Osteocyte (in vitro differentiated cells): ENCODE measurements at regions not wholly inside any gene's neighbourhood (a gene's known extent, or its start where the extent isn't known, plus 50 kb on each side); places are given as distances from the start of the nearest gene placed in this dataset.

ENCODE experiments used
- DNase-seq: peaks from one replicate; pipeline ENCODE4 v3.0.0; 2021; ENCODE audit warnings: mixed read lengths; ENCODE audit not compliant: unreplicated experiment; ENCODE audit errors: extremely low spot score
- H3K27ac Mint-ChIP-seq: one replicate; pipeline ENCODE4 v1.8.0; 2021; ENCODE audit warnings: mild to moderate bottlenecking, mixed read lengths; ENCODE audit not compliant: unreplicated experiment
- H3K27me3 Mint-ChIP-seq: one replicate; pipeline ENCODE4 v1.8.0; 2021; ENCODE audit warnings: mixed read lengths; ENCODE audit not compliant: unreplicated experiment
- H3K36me3 Mint-ChIP-seq: one replicate; pipeline ENCODE4 v1.8.0; 2021; ENCODE audit warnings: mixed read lengths; ENCODE audit not compliant: unreplicated experiment
- H3K4me1 Mint-ChIP-seq: one replicate; pipeline ENCODE4 v1.8.0; 2021; ENCODE audit warnings: mixed read lengths; ENCODE audit not compliant: unreplicated experiment
- H3K4me3 Mint-ChIP-seq: one replicate; pipeline ENCODE4 v1.8.0; 2021; ENCODE audit warnings: mild to moderate bottlenecking, moderate library complexity, mixed read lengths; ENCODE audit not compliant: unreplicated experiment
- H3K9me3 Mint-ChIP-seq: one replicate; pipeline ENCODE4 v1.8.0; 2021; ENCODE audit warnings: mixed read lengths; ENCODE audit not compliant: unreplicated experiment
- CTCF ChIP-seq: fragments of 200-600 bp; sonication (generic); IDR thresholded peaks from 2 replicates; pipeline ENCODE4 v1.5.0; 2021; ENCODE audit warnings: antibody characterized with exemption, mild to moderate bottlenecking, moderate library complexity

DNA sequence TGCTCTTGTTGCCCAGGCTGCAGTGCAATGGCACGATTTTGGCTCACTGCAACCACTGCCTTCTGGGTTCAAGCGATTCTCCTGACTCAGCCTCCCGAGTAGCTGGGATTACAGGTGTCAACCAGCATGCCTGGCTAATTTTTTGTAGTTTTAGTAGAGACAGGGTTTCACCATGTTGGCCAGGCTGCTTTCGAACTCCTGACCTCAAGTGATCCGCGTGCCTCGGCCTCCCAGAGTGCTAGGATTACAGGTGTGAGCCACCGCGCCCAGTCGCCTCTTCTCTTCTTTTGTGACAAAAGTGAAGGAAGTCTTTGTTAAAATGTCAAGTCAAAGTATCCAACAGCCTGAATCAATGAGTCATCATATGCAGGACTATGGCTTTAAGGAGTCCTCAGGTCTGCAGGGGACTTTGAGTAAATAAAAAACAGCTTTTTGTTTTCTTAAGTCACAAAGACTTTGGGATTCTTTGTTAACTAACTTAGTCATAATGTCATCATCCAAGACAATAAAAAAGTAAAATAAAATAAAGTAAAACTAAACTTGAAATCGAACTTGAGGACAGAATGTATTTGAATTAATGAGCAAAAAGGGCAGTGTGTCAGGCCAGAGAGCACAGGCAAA, 1153.2 kb downstream of the SUCLG1 start:
- H3K4me3 Mint-ChIP-seq, result no peak overlapping the region
- H3K27ac Mint-ChIP-seq, result no peak overlapping the region

GRCh38 chr2:83291083-83291482, 1168.0 kb downstream of the SUCLG1 start:
- no peak overlapping the region for H3K27ac Mint-ChIP-seq
- no peak for TF ChIP-seq CTCF
- no peaks in the 10 kb centered on the region for H3K9me3 Mint-ChIP-seq
- no peaks in the 10 kb centered on the region for H3K4me1 Mint-ChIP-seq
- H3K36me3 Mint-ChIP-seq, result no peaks in the 10 kb centered on the region
- DNase-seq, result no peak
- H3K4me3 Mint-ChIP-seq, result no peak overlapping the region
- H3K27me3 Mint-ChIP-seq, result no peaks in the 10 kb centered on the region

More for the DNA sequence above, 1153.2 kb downstream of the SUCLG1 start:
- no peak for TF ChIP-seq CTCF
- H3K27me3 Mint-ChIP-seq, result no peaks in the 10 kb centered on the region
- H3K4me1 Mint-ChIP-seq, result no peaks in the 10 kb centered on the region
- H3K9me3 Mint-ChIP-seq, result no peaks in the 10 kb centered on the region
- H3K36me3 Mint-ChIP-seq, result no peaks in the 10 kb centered on the region
- DNase-seq, result no peak

GRCh38 chr2:83282841-83283240, 1176.2 kb downstream of the SUCLG1 start:
- no peaks in the 10 kb centered on the region for H3K4me1 Mint-ChIP-seq
- no peak for TF ChIP-seq CTCF
- no peak overlapping the region for H3K4me3 Mint-ChIP-seq
- DNase-seq, result no peak
- H3K36me3 Mint-ChIP-seq, result no peaks in the 10 kb centered on the region
- H3K27ac Mint-ChIP-seq, result no peak overlapping the region
- no peaks in the 10 kb centered on the region for H3K27me3 Mint-ChIP-seq
- no peaks in the 10 kb centered on the region for H3K9me3 Mint-ChIP-seq

DNA sequence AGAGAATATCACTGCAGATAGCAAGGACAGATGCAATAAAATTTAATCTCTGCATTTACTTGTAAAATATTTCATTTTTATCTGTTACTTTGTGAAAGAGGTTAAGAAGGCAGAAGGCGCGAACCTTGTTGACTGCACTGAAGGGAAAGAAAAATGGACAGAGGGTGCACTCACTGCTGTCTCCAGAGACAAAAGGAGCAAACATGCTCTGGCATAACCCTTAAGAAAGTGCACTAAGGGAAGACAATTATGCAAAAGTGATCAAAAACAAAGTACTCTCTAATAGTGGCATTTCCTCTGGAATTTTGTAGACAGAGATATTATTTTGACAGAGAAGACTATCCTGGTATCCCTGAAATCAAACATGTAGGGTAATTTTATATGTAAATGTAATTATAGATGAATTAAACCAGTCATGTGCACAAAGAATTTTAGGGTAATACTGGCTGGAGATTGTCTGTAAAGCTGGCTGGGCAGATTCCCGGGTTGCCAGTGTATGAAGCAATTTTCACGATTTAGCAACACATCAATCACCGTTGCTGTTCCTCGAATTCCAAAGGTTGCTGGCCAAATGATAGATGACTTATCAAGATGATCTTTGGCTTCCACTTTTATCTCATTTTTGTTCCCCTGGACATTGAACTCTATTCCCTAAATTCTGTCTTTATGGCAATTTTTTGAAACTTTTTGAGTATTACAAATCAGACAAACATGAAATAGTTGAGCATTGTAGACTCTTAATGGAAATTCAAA, 1176.9 kb downstream of the SUCLG1 start:
- Mint-ChIP-seq H3K36me3 (no peaks in the 10 kb centered on the region), H3K27me3 (no peaks in the 10 kb centered on the region), H3K4me1 (no peaks in the 10 kb centered on the region), H3K27ac (no peak overlapping the region), H3K4me3 (no peak overlapping the region), H3K9me3 (no peaks in the 10 kb centered on the region)
- TF ChIP-seq CTCF, result no peak
- no peak for DNase-seq

DNA sequence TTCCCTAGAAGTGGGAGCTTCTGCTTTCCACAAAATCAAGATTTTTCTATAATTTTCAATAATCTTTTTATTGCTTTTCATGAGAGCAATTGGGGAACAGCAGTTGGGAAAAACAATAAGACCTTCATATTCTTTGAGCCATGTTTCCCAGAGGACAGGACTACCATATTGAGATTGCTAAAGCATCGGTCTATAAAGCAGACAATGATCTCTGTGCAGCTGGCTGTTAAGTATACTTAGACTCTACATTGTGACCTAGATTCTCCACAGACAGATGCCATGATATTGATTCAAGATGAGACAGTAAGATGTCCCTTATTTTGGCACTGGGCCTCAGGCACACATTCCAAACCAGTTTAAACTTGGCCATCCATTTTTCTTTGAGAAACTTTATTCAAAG, 1178.7 kb downstream of the SUCLG1 start:
- Mint-ChIP-seq H3K4me3 (no peak overlapping the region), H3K27ac (no peak overlapping the region), H3K9me3 (no peaks in the 10 kb centered on the region), H3K36me3 (no peaks in the 10 kb centered on the region), H3K4me1 (no peaks in the 10 kb centered on the region), H3K27me3 (no peaks in the 10 kb centered on the region)
- DNase-seq, result no peak
- TF ChIP-seq CTCF, result no peak
